B cell (primary cell): ENCODE measurements at regions not wholly inside any gene's neighbourhood (a gene's known extent, or its start where the extent isn't known, plus 50 kb on each side); places are given as distances from the start of the nearest gene placed in this dataset.

Experiments
- ATAC-seq: fragments of 200-7000 bp; cut with Tn5 transposase; one replicate; pipeline ENCODE4 v1.10.0; 2021; ENCODE audit warnings: low read depth, mild to moderate bottlenecking, moderate number of reproducible peaks, moderate library complexity
- CTCF ChIA-PET: fragments of 350-600 bp; sonication (Branson Sonifier 250); formaldehyde crosslinking; loops from one replicate; lab custom pipeline; 2021; ENCODE audit warnings: antibody characterized with exemption, inconsistent platforms; lab: Charles Lee
- POLR2A ChIA-PET: fragments of 350-600 bp; sonication (Branson Sonifier 250); formaldehyde crosslinking; loops from one replicate; lab custom pipeline; 2021; ENCODE audit warnings: antibody characterized with exemption; lab: Charles Lee
- DNase-seq: peaks from one replicate; pipeline ENCODE4 v3.0.0; 2013
- H2AFZ ChIP-seq: 2 replicates; pipeline ENCODE4 v1.6.1; 2012; ENCODE audit warnings: mild to moderate bottlenecking, low read depth, low read length; ENCODE audit not compliant: insufficient read depth, poor library complexity, severe bottlenecking
- H3K27ac ChIP-seq, 2 donors: 1 replicate in 1 of 2; 2 replicates in 1 of 2; pipeline ENCODE4 v1.5.1; 2012 to 2013; ENCODE audit warnings: low read length in 2 of 2, mild to moderate bottlenecking in 2 of 2, moderate library complexity in 1 of 2
- H3K27me3 ChIP-seq, 4 experiments: fragments of 200-600 bp in 1 of 4; sonication (generic) in 1 of 4; replicated peaks in 1 of 4; 1 replicate in 2 of 4; 2 replicates in 2 of 4; pipeline versions ENCODE4 v1.6.1 to v1.7.0; 2013 to 2016; ENCODE audit warnings: low read length in 3 of 4, mild to moderate bottlenecking in 2 of 4, mixed read lengths in 1 of 4, moderate library complexity in 1 of 4; ENCODE audit not compliant: insufficient read depth in 4 of 4, control insufficient read depth in 3 of 4; ENCODE audit errors: control extremely low read depth in 1 of 4
- H3K36me3 ChIP-seq, 2 experiments: replicated peaks in 1 of 2; 1 replicate in 1 of 2; 2 replicates in 1 of 2; pipeline versions ENCODE4 v1.6.1 to v1.7.1; 2013; ENCODE audit warnings: low read length in 1 of 2; ENCODE audit not compliant: insufficient read depth in 2 of 2, control insufficient read depth in 1 of 2; ENCODE audit errors: control extremely low read depth in 1 of 2, extremely low read depth in 1 of 2
- H3K4me1 ChIP-seq, 2 donors: fragments of 200-600 bp in 1 of 2; sonication (generic) in 1 of 2; 1 replicate in 1 of 2; 2 replicates in 1 of 2; pipeline versions ENCODE4 v1.5.1 to v1.6.1; 2013 to 2017; ENCODE audit warnings: low read length in 2 of 2; ENCODE audit not compliant: control insufficient read depth in 2 of 2, insufficient read depth in 2 of 2
- H3K4me2 ChIP-seq: replicated peaks from 2 replicates; pipeline ENCODE3; 2012; ENCODE audit warnings: mild to moderate bottlenecking, low read depth, low read length; ENCODE audit not compliant: poor library complexity, severe bottlenecking
- H3K4me3 ChIP-seq, 5 experiments: fragments of 200-600 bp in 1 of 5; sonication (generic) in 1 of 5; 1 replicate in 3 of 5; 2 replicates in 2 of 5; pipeline versions ENCODE4 v1.5.1 to v1.7.0; 2011 to 2016; ENCODE audit warnings: low read length in 4 of 5, mild to moderate bottlenecking in 4 of 5, low read depth in 2 of 5, control low read depth in 1 of 5, moderate library complexity in 1 of 5; ENCODE audit not compliant: insufficient read depth in 1 of 5; ENCODE audit errors: control extremely low read depth in 1 of 5, extremely low read depth in 1 of 5
- H3K79me2 ChIP-seq: fragments of 200-600 bp; sonication (generic); one replicate; pipeline ENCODE4 v1.6.0; 2016; ENCODE audit warnings: low read length; ENCODE audit not compliant: control insufficient read depth, insufficient read depth
- H3K9ac ChIP-seq: fragments of 200-600 bp; sonication (generic); 2 replicates; pipeline ENCODE4 v1.6.1; 2017; ENCODE audit warnings: mild to moderate bottlenecking, low read length, moderate library complexity
- H3K9me3 ChIP-seq, 3 donors: one replicate each; pipeline versions ENCODE4 v1.6.1 to v1.7.1; 2013; ENCODE audit warnings: low read length in 2 of 3; ENCODE audit not compliant: control insufficient read depth in 2 of 3, insufficient read depth in 1 of 3; ENCODE audit errors: control extremely low read depth in 1 of 3
- H4K20me1 ChIP-seq: 2 replicates; pipeline ENCODE4 v1.6.0; 2012; ENCODE audit warnings: mild to moderate bottlenecking, low read length; ENCODE audit not compliant: insufficient read depth, control insufficient read depth, poor library complexity, severe bottlenecking
- H3K27ac Mint-ChIP-seq: one replicate; pipeline ENCODE4 v1.8.0; 2021; ENCODE audit warnings: mixed read lengths
- H3K27me3 Mint-ChIP-seq: one replicate; pipeline ENCODE4 v1.8.0; 2021; ENCODE audit warnings: mixed read lengths
- H3K4me1 Mint-ChIP-seq: one replicate; pipeline ENCODE4 v1.8.0; 2021; ENCODE audit warnings: mixed read lengths
- H3K4me3 Mint-ChIP-seq: one replicate; pipeline ENCODE4 v1.8.0; 2021; ENCODE audit warnings: mixed read lengths
- H3K9me3 Mint-ChIP-seq: one replicate; pipeline ENCODE4 v1.8.0; 2022; ENCODE audit warnings: mixed read lengths; ENCODE audit not compliant: insufficient read depth
- EZH2 ChIP-seq: IDR thresholded peaks from 2 replicates; pipeline ENCODE4 v1.6.1; 2012; ENCODE audit warnings: borderline replicate concordance, low read depth, mild to moderate bottlenecking, moderate library complexity, low read length; ENCODE audit not compliant: insufficient read depth, poor library complexity, severe bottlenecking
- WGBS: methylation state at CpG from one replicate; pipeline ENCODE4 v1.1.5; 2013; ENCODE audit warnings: missing lambda C conversion rate; ENCODE audit not compliant: insufficient coverage; 5-methylcytosine and 5-hydroxymethylcytosine counted together
- intact Hi-C: fragments of 100-400 bp; cut with micrococcal nuclease; formaldehyde crosslinking; loops from one replicate; pipeline ENCODE4 v1.10.0; 2022
- TF ChIP-seq, protein P1 (sequence below): fragments of 200-600 bp; IDR thresholded peaks from one replicate; pipeline ENCODE4 v1.8.0; 2022; ENCODE audit warnings: antibody characterized with exemption, mild to moderate bottlenecking

DNA sequence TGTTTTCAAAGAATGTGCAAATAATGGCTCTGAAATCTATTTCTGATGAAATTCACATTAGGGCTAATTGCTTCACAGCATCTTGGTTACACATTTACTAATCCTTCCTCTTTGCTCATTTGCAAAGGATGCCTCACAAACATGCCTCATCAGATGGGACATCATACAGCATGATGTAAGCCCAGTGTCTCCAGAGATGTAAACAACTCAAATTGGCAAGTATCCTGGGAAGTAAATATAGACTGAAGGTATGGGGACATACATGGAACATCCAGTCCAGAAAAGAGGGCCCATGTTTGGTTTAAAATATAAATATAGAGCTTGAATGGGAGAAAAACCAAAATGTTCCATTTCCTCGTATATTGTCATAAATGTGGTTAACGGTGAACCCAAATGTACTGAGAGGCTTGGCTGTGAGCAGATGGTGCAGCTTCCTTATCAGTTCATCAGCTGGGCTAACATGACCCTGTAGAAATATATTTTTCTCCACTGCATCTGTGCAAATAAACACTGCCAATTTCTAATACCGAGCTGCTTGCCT, 142.9 kb upstream of the NUDT7 start:
- WGBS = 80% methylated on average over 1 of the region's 3 CpGs
- intact Hi-C loops = no loop called here
- Histone ChIP-seq H3K27ac (no peak overlapping the region), H3K79me2 (no peaks in the 10 kb centered on the region), H3K4me2 (no peak overlapping the region), H3K36me3 (no peaks in the 10 kb centered on the region), H3K4me1 (no peaks in the 10 kb centered on the region), H3K9ac (no peak overlapping the region), H4K20me1 (no peaks in the 10 kb centered on the region), H3K9me3 (no peaks in the 10 kb centered on the region), H2AFZ (no peak overlapping the region), H3K27me3 (peaks cover 0 to 13% (median 1%) of the 10 kb centered on the region in 4 experiments), H3K4me3 (no peak overlapping the region)
- no peak for DNase-seq
- no peak for ATAC-seq
- Mint-ChIP-seq H3K27me3 (peaks cover 26% of the 10 kb centered on the region), H3K9me3 (no peaks in the 10 kb centered on the region), H3K4me3 (no peak overlapping the region), H3K4me1 (no peaks in the 10 kb centered on the region), H3K27ac (no peak overlapping the region)
- no peak for TF ChIP-seq EZH2
- TF ChIP-seq, protein P1, sequence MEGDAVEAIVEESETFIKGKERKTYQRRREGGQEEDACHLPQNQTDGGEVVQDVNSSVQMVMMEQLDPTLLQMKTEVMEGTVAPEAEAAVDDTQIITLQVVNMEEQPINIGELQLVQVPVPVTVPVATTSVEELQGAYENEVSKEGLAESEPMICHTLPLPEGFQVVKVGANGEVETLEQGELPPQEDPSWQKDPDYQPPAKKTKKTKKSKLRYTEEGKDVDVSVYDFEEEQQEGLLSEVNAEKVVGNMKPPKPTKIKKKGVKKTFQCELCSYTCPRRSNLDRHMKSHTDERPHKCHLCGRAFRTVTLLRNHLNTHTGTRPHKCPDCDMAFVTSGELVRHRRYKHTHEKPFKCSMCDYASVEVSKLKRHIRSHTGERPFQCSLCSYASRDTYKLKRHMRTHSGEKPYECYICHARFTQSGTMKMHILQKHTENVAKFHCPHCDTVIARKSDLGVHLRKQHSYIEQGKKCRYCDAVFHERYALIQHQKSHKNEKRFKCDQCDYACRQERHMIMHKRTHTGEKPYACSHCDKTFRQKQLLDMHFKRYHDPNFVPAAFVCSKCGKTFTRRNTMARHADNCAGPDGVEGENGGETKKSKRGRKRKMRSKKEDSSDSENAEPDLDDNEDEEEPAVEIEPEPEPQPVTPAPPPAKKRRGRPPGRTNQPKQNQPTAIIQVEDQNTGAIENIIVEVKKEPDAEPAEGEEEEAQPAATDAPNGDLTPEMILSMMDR = no peak
- ChIA-PET POLR2A (no interaction called here), CTCF (interaction anchor here (0.9 to 8.0 kb wide), 2 partner anchors 9 to 342 kb away, joined by 3 to 142 read pairs; no protein-coding TSS in a partner anchor)

GRCh38 chr16:77581706-77582105, 140.6 kb upstream of the NUDT7 start:
- intact Hi-C loops = no loop called here
- DNase-seq = no peak
- H3K4me1 ChIP-seq = no peaks in the 10 kb centered on the region
- no peak overlapping the region for H3K4me3 ChIP-seq
- Mint-ChIP-seq H3K4me3 (no peak overlapping the region), H3K27me3 (peaks cover 32% of the 10 kb centered on the region), H3K9me3 (no peaks in the 10 kb centered on the region), H3K4me1 (no peaks in the 10 kb centered on the region), H3K27ac (no peak overlapping the region)
- H3K27ac ChIP-seq = no peak overlapping the region
- H3K79me2 ChIP-seq = no peaks in the 10 kb centered on the region
- H3K4me2 ChIP-seq = no peak overlapping the region
- no peaks in the 10 kb centered on the region for H3K9me3 ChIP-seq
- no peak overlapping the region for H3K9ac ChIP-seq
- H4K20me1 ChIP-seq = no peaks in the 10 kb centered on the region
- POLR2A ChIA-PET = no interaction called here
- no peak for TF ChIP-seq EZH2
- TF ChIP-seq, protein P1 = no peak
- H3K27me3 ChIP-seq = peaks cover 0 to 20% (median 5%) of the 10 kb centered on the region in 4 experiments
- ATAC-seq = no peak
- H2AFZ ChIP-seq = no peak overlapping the region
- 100% methylated on average over 1 of the region's 2 CpGs for WGBS
- H3K36me3 ChIP-seq = no peaks in the 10 kb centered on the region
- CTCF ChIA-PET = interaction anchor here (0.6 to 8.0 kb wide), 7 partner anchors 10 to 1983 kb away, joined by 3 to 142 read pairs (median 3); no protein-coding TSS in a partner anchor
